Mesothelial cell of epicardium (in vitro differentiated cells): ENCODE measurements at regions not wholly inside any gene's neighbourhood (a gene's known extent, or its start where the extent isn't known, plus 50 kb on each side); places are given as distances from the start of the nearest gene placed in this dataset.
"Not testable (repeated sequence)": the region's sequence is repeated elsewhere in the genome, so short reads cannot be mapped to it uniquely, and the experiment has no call there.

ENCODE experiments used
- DNase-seq, 2 experiments: peaks; one replicate each; pipeline ENCODE4 v3.0.0; 2021; ENCODE audit warnings: low spot score in 2 of 2; ENCODE audit not compliant: unreplicated experiment in 2 of 2
- H3K27ac Mint-ChIP-seq: 2 replicates; pipeline ENCODE4 v1.8.0; 2021; ENCODE audit warnings: mixed read lengths
- H3K27me3 Mint-ChIP-seq: 2 replicates; pipeline ENCODE4 v1.8.0; 2021; ENCODE audit warnings: low read depth, mixed read lengths
- H3K36me3 Mint-ChIP-seq: 2 replicates; pipeline ENCODE4 v1.8.0; 2021; ENCODE audit warnings: mixed read lengths
- H3K4me1 Mint-ChIP-seq: 2 replicates; pipeline ENCODE4 v1.8.0; 2021; ENCODE audit warnings: mixed read lengths
- H3K4me3 Mint-ChIP-seq: 2 replicates; pipeline ENCODE4 v1.8.0; 2021; ENCODE audit warnings: mild to moderate bottlenecking, moderate library complexity, mixed read lengths
- H3K9me3 Mint-ChIP-seq: 2 replicates; pipeline ENCODE4 v1.8.0; 2021; ENCODE audit warnings: mixed read lengths
- CTCF ChIP-seq: fragments of 200-600 bp; sonication (generic); IDR thresholded peaks from one replicate; pipeline ENCODE4 v1.5.0; 2021; ENCODE audit warnings: antibody characterized with exemption; ENCODE audit not compliant: unreplicated experiment

GRCh38 chr2:105537466-105537865 is 138.6 kb upstream of the FHL2 start:
- no peaks in the 10 kb centered on the region for H3K36me3 Mint-ChIP-seq
- no peaks in the 10 kb centered on the region for H3K4me1 Mint-ChIP-seq
- H3K4me3 Mint-ChIP-seq, result no peak overlapping the region
- H3K9me3 Mint-ChIP-seq, result peaks cover 5% of the 10 kb centered on the region
- H3K27me3 Mint-ChIP-seq, result peaks cover 16% of the 10 kb centered on the region
- DNase-seq, result no peak
- no peak overlapping the region for H3K27ac Mint-ChIP-seq
- no peak for TF ChIP-seq CTCF

- H3K4me3 Mint-ChIP-seq, result no peak overlapping the region
- no peak for DNase-seq
- TF ChIP-seq CTCF, result no peak
- no peaks in the 10 kb centered on the region for H3K4me1 Mint-ChIP-seq
- peaks cover 5% of the 10 kb centered on the region for H3K9me3 Mint-ChIP-seq
- no peak overlapping the region for H3K27ac Mint-ChIP-seq
- peaks cover 22% of the 10 kb centered on the region for H3K27me3 Mint-ChIP-seq
- no peaks in the 10 kb centered on the region for H3K36me3 Mint-ChIP-seq
Measured at GRCh38 chr2:105536175-105536574, 137.3 kb upstream of the FHL2 start.

GRCh38 chr2:105529258-105529657 is 130.4 kb upstream of the FHL2 start:
- H3K4me1 Mint-ChIP-seq, H3K9me3 Mint-ChIP-seq, H3K4me3 Mint-ChIP-seq, H3K36me3 Mint-ChIP-seq, H3K27ac Mint-ChIP-seq, H3K27me3 Mint-ChIP-seq, DNase-seq: not testable (repeated sequence)

- Mint-ChIP-seq H3K9me3 (no peaks in the 10 kb centered on the region), H3K36me3 (no peaks in the 10 kb centered on the region), H3K4me3 (no peak overlapping the region), H3K27ac (no peak overlapping the region), H3K4me1 (no peaks in the 10 kb centered on the region), H3K27me3 (peaks cover 2% of the 10 kb centered on the region)
- no peak for TF ChIP-seq CTCF
- no peak for DNase-seq
Measured at GRCh38 chr2:105526000-105526925, 127.4 kb upstream of the FHL2 start.

DNA sequence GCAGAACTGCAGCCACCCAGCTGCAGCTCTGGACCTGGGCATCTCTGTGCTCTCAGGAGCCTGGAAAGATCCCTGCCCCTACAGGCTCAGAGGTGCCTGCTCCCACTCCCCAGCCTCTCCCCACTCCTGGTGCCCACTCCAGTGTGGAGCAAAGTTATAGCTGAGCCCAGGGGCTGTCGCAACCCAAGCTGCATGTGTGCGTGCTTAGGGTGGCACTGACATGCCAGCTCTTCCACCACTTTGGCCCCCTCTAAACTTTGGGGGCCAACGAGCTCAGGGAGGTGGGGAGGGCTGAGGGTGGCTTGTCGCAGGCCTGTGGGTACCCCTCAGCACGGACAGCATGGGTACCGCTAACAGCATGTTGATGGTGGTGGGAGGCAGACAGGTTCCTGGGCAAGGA is 126.3 kb upstream of the FHL2 start:
- Mint-ChIP-seq H3K36me3 (no peaks in the 10 kb centered on the region), H3K9me3 (no peaks in the 10 kb centered on the region), H3K4me3 (no peak overlapping the region), H3K27ac (no peak overlapping the region), H3K4me1 (no peaks in the 10 kb centered on the region), H3K27me3 (peaks cover 2% of the 10 kb centered on the region)
- TF ChIP-seq CTCF, result no peak
- DNase-seq, result no peak

GRCh38 chr2:105522645-105523044 is 123.8 kb upstream of the FHL2 start:
- Mint-ChIP-seq H3K9me3 (no peaks in the 10 kb centered on the region), H3K27me3 (no peaks in the 10 kb centered on the region), H3K4me3 (no peak overlapping the region), H3K36me3 (no peaks in the 10 kb centered on the region), H3K27ac (no peak overlapping the region), H3K4me1 (no peaks in the 10 kb centered on the region)
- DNase-seq, result no peak
- TF ChIP-seq CTCF, result no peak
